ENCODE measurements at regions not wholly inside any gene's neighbourhood (a gene's known extent, or its start where the extent isn't known, plus 50 kb on each side); places are given as distances from the start of the nearest gene placed in this dataset.

GRCh38 chr5:44199408-44199807 is 189.8 kb downstream of the FGF10 start:
- TF ChIP-seq ESRRG (CRISPR knock-in tag; IDR thresholded peaks at IDR 0.05) (no peak), ZFP30 (CRISPR knock-in tag; IDR thresholded peaks at IDR 0.05) (no peak), ISL1 (CRISPR knock-in tag; IDR thresholded peaks at IDR 0.05) (no peak), ZFP3 (CRISPR knock-in tag; IDR thresholded peaks at IDR 0.05) (no peak), PPARA (CRISPR knock-in tag; IDR thresholded peaks at IDR 0.05; ENCODE audit: borderline replicate concordance) (no peak), RARB (CRISPR knock-in tag; IDR thresholded peaks at IDR 0.05) (no peak), PATZ1 (CRISPR knock-in tag; IDR thresholded peaks at IDR 0.05; ENCODE audit: borderline replicate concordance) (no peak), CREB5 (CRISPR knock-in tag; IDR thresholded peaks at IDR 0.05; ENCODE audit: low read depth) (no peak), CSRNP3 (CRISPR knock-in tag; IDR thresholded peaks at IDR 0.05) (no peak), ZNF70 (CRISPR knock-in tag; IDR thresholded peaks at IDR 0.05) (no peak), ZNF8 (CRISPR knock-in tag; IDR thresholded peaks at IDR 0.05) (no peak), ARNTL (CRISPR knock-in tag; IDR thresholded peaks at IDR 0.05; ENCODE audit: borderline replicate concordance, low read depth) (no peak), BACH2 (CRISPR knock-in tag; IDR thresholded peaks at IDR 0.05; ENCODE audit: borderline replicate concordance) (no peak), TSHZ2 (CRISPR knock-in tag; IDR thresholded peaks at IDR 0.05) (no peak)
